Suprapubic skin (tissue), 4 donors: ENCODE measurements at regions not wholly inside any gene's neighbourhood (a gene's known extent, or its start where the extent isn't known, plus 50 kb on each side); places are given as distances from the start of the nearest gene placed in this dataset.

Source experiments
- DNase-seq, 2 donors: peaks; one replicate each; pipeline ENCODE4 v3.0.0-alpha.2; 2019; ENCODE audit warnings: low spot score in 2 of 2
- H3K27ac ChIP-seq: fragments of 200-600 bp; sonication (generic); one replicate; pipeline ENCODE4 v1.5.1; 2019
- H3K27me3 ChIP-seq: fragments of 200-600 bp; sonication (generic); one replicate; pipeline ENCODE4 v1.5.1; 2019
- H3K36me3 ChIP-seq: fragments of 200-600 bp; sonication (generic); one replicate; pipeline ENCODE4 v1.5.1; 2019
- H3K4me1 ChIP-seq: fragments of 200-600 bp; sonication (generic); one replicate; pipeline ENCODE4 v1.5.1; 2019
- H3K4me3 ChIP-seq: fragments of 200-600 bp; sonication (generic); one replicate; pipeline ENCODE4 v1.5.1; 2019; ENCODE audit warnings: mild to moderate bottlenecking
- H3K9me3 ChIP-seq: fragments of 200-600 bp; sonication (generic); one replicate; pipeline ENCODE4 v1.5.1; 2019
- EP300 ChIP-seq: sonication (generic); formaldehyde crosslinking; IDR thresholded peaks from one replicate; pipeline ENCODE4 v1.6.1; 2017; ENCODE audit warnings: antibody characterized with exemption
- POLR2A ChIP-seq, 2 donors: fragments of 450-650 bp; IDR thresholded peaks; one replicate each; pipeline ENCODE4 v1.6.1; 2017; ENCODE audit warnings: antibody characterized with exemption in 2 of 2, mild to moderate bottlenecking in 2 of 2, moderate library complexity in 2 of 2
- POLR2AphosphoS5 ChIP-seq, 3 donors: sonication (generic); formaldehyde crosslinking; IDR thresholded peaks; one replicate each; pipeline ENCODE4 v1.6.1; 2017; ENCODE audit warnings: antibody characterized with exemption in 3 of 3
- WGBS: methylation state at CpG from one replicate; pipeline ENCODE4 v1.1.5; 2018; 5-methylcytosine and 5-hydroxymethylcytosine counted together
- TF ChIP-seq, protein P1 (sequence below), 2 donors: fragments of 200-600 bp in 1 of 2; fragments of 450-650 bp in 1 of 2; sonication (generic) in 1 of 2; IDR thresholded peaks; one replicate each; pipeline ENCODE4 v1.5.1; 2016 to 2019; ENCODE audit warnings: antibody characterized with exemption in 2 of 2, mild to moderate bottlenecking in 1 of 2, moderate library complexity in 1 of 2

DNA sequence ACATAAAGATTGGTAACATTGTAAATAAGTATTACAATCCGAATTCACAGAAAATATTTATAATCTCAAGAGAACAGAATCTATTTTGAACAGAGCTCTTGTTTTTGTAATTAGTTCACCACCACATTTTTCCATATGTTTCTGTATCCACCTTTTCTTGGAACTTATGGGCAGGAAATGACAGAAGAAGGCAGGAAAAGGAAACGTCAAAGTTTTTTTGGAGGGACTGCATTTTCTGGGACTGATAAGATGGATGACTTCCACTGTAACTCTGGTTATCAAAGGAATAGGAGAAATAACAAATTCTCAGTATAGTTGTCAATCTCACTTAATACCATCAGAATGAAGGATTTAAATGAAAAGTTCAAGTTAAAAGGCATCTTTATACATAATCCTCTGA, 75.1 kb upstream of the SMNDC1 start:
- H3K4me1 ChIP-seq, result peaks cover 4% of the 10 kb centered on the region
- no peak for DNase-seq
- no peaks in the 10 kb centered on the region for H3K9me3 ChIP-seq
- no peak overlapping the region for H3K4me3 ChIP-seq
- no peaks in the 10 kb centered on the region for H3K27me3 ChIP-seq
- TF ChIP-seq POLR2A (IDR thresholded peaks at IDR 0.05), result no peak
- TF ChIP-seq POLR2AphosphoS5 (IDR thresholded peaks at IDR 0.05), result no peak
- TF ChIP-seq, protein P1, sequence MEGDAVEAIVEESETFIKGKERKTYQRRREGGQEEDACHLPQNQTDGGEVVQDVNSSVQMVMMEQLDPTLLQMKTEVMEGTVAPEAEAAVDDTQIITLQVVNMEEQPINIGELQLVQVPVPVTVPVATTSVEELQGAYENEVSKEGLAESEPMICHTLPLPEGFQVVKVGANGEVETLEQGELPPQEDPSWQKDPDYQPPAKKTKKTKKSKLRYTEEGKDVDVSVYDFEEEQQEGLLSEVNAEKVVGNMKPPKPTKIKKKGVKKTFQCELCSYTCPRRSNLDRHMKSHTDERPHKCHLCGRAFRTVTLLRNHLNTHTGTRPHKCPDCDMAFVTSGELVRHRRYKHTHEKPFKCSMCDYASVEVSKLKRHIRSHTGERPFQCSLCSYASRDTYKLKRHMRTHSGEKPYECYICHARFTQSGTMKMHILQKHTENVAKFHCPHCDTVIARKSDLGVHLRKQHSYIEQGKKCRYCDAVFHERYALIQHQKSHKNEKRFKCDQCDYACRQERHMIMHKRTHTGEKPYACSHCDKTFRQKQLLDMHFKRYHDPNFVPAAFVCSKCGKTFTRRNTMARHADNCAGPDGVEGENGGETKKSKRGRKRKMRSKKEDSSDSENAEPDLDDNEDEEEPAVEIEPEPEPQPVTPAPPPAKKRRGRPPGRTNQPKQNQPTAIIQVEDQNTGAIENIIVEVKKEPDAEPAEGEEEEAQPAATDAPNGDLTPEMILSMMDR (IDR thresholded peaks at IDR 0.05), result no peak
- no peak for TF ChIP-seq EP300
- 60% methylated on average over 2 of the region's 2 CpGs for WGBS
- H3K27ac ChIP-seq, result no peak overlapping the region
- H3K36me3 ChIP-seq, result no peaks in the 10 kb centered on the region

DNA sequence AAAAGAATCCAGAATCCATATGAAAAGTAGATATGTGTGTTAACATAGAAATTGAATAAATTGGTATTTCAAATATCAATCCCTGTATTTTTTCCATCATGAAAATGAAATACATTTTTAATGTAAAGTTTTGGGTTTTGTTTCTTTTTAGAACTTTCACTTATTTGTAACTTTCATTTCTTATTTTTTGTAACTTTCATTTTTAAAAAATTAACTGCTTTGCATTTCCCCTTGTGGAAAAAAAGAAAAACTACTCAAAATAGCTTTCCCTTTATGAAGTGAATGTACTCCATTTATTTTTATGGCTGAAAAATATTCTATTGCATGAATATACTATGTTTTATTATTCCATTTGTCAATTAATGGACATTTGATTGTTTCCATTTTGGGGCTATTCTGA, 75.6 kb upstream of the SMNDC1 start:
- H3K36me3 ChIP-seq, result no peaks in the 10 kb centered on the region
- H3K4me3 ChIP-seq, result no peak overlapping the region
- H3K9me3 ChIP-seq, result no peaks in the 10 kb centered on the region
- TF ChIP-seq POLR2AphosphoS5 (IDR thresholded peaks at IDR 0.05), result no peak
- TF ChIP-seq, protein P1 (IDR thresholded peaks at IDR 0.05), result no peak
- no peak for TF ChIP-seq EP300
- no peak for TF ChIP-seq POLR2A (IDR thresholded peaks at IDR 0.05)
- DNase-seq, result no peak
- no peaks in the 10 kb centered on the region for H3K27me3 ChIP-seq
- H3K27ac ChIP-seq, result no peak overlapping the region
- H3K4me1 ChIP-seq, result peaks cover 4% of the 10 kb centered on the region

DNA sequence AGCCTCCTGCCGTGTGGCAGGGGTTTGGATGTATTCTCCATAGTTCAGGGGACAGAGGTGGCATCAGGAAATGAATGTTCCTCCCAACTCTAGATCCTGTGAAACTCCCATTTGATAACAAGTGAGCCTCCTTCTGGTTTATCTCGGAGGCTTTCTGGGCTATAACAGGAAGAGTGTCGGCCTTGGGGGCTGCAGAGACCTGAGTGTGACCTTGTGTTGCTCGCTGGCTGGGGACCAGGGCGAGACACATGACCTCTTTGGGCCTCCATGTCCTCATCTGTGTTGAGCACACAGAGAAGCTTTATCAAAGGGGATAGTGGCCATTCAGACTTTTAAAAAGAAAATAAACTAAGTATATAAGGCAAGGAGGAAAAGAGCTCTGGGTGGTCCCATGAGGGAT, 78.0 kb upstream of the SMNDC1 start:
- Histone ChIP-seq H3K9me3 (no peaks in the 10 kb centered on the region), H3K4me3 (no peak overlapping the region), H3K27me3 (no peaks in the 10 kb centered on the region), H3K4me1 (no peaks in the 10 kb centered on the region), H3K36me3 (no peaks in the 10 kb centered on the region), H3K27ac (no peak overlapping the region)
- WGBS, result 93% methylated on average over 5 of the region's 5 CpGs
- no peak for DNase-seq
- TF ChIP-seq, protein P1 (IDR thresholded peaks at IDR 0.05), result no peak
- TF ChIP-seq POLR2AphosphoS5 (IDR thresholded peaks at IDR 0.05) (no peak), EP300 (no peak), POLR2A (IDR thresholded peaks at IDR 0.05) (no peak)

DNA sequence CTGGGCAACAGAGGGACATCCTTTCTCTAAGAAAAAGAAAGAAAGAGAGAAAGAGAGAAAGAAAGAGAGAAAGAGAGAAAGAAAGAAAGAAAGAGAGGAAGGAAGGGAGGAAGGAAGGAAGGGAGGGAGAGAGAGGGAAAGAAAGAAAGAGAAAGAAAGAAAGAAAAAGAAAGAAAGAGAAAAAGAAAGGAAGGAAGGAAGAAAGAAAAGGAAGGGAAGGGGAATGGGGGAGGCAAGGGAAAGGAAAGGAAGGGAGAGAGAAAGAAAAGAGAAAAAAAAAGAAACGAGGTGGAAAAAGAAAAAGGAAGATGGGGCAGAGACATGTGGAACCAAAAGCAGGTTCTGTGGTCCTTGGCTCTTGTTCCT, 82.9 kb upstream of the SMNDC1 start:
- 33% methylated on average over 1 of the region's 1 CpG for WGBS
- Histone ChIP-seq H3K4me1 (peaks cover 5% of the 10 kb centered on the region), H3K4me3 (no peak overlapping the region), H3K36me3 (no peaks in the 10 kb centered on the region), H3K27ac (no peak overlapping the region), H3K27me3 (no peaks in the 10 kb centered on the region), H3K9me3 (no peaks in the 10 kb centered on the region)
- TF ChIP-seq POLR2AphosphoS5 (IDR thresholded peaks at IDR 0.05) (no peak), POLR2A (IDR thresholded peaks at IDR 0.05) (no peak), EP300 (no peak)
- TF ChIP-seq, protein P1 (IDR thresholded peaks at IDR 0.05), result no peak
- DNase-seq, result no peak

DNA sequence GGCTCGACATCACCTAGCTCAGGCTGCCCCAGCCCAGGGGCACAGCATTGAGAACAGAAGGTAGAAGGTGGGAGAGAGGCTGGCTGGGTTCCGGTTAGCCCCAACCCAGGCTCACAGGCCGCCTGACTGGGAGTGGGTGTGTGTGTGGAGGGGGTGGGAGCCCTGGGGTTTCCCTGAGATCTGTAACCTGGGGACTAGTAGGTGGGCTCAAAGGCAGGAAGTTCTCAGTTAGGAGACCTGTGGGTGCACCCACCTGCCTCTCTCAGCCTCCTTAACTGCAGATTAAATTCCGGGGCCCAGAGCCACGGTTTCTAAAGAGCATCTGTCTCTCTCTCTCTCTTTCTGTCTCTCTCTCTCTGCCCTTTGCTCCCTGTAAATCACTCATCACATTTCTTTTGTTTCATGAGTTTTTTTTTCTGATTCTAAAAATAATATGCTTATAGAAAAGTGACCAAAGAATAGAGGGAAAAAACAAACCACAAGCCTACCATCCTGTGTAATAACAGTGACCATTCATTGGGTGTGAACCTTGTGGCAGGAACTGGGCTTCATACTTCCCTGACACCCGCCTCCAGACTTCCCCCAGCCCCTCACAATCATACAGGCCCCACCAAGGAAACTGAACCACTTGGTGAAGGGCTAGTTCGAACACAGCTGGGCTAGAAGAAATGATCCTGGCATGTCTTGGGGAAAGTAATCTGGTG, 83.4 kb upstream of the SMNDC1 start:
- Histone ChIP-seq H3K27ac (no peak overlapping the region), H3K4me3 (no peak overlapping the region), H3K9me3 (no peaks in the 10 kb centered on the region), H3K4me1 (peaks cover 10% of the 10 kb centered on the region), H3K27me3 (no peaks in the 10 kb centered on the region), H3K36me3 (no peaks in the 10 kb centered on the region)
- WGBS, result 66% methylated on average over 7 of the region's 7 CpGs
- no peak for DNase-seq
- TF ChIP-seq POLR2AphosphoS5 (IDR thresholded peaks at IDR 0.05) (no peak), POLR2A (IDR thresholded peaks at IDR 0.05) (no peak), EP300 (no peak)
- TF ChIP-seq, protein P1 (IDR thresholded peaks at IDR 0.05), result no peak
